Middle frontal gyrus (tissue), 1 donor: ENCODE measurements at regions not wholly inside any gene's neighbourhood (a gene's known extent, or its start where the extent isn't known, plus 50 kb on each side); places are given as distances from the start of the nearest gene placed in this dataset.

Experiments used
- DNase-seq: peaks from one replicate; pipeline ENCODE4 v3.0.0-alpha.2; 2015; ENCODE audit warnings: low spot score; ENCODE audit errors: extremely low spot score

DNA sequence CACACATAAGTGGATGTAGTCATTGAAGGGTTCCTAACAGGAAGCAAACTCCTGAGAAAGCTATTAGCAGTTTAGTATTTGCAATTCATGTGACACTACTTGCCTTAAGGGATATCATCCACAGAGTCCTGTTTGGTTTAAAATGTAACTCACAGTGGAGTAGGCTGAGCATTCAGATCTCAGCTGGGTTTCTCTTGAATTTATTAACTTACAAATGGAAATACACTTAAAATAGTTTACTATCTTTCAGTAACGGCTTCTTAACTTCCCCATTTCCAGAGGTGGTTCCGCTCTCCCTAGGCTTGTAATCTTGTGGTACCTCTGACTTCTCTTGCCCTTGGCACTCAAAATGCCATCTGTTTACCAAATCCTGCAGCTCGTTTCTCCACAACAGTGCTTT lies 660.7 kb upstream of the ADAMTS16 start:
- no peak for DNase-seq

DNA sequence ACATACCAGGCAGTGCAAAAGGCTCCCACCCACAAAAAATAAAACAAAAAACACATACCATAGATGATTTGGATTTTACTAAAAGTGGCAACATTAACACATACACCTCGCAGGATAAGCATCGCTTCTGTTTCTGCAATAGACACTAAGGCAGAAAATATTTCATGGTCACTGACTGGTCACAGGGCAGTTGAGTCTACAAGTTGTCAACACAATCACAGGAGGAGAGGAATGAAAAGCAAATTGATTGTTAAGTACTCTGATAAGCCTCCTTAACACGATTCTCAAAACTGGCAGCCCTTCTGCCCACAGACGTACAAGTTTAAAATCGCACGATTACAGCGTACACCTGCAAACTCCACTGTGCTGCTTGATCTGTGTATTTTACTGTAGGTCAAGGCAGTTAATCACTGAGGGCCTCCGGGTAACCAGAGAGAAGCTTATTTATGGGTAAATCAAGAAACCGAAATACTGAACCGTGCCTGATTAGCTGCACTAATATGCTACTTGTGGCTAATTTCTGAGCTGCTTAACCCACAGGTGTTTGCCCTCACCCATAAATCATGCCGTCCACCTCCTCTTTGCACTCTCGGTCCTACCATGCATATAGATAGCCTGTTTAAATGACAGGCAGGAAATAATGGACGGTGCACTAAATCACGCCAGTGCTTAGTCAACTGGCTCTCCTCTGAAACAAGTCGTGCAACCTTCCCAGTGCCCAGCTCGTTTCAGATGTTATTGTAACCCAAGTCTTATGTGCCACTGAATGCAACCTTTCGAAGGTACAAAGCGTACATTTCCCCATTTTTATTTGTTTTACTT lies 659.4 kb upstream of the ADAMTS16 start:
- no peak for DNase-seq

DNA sequence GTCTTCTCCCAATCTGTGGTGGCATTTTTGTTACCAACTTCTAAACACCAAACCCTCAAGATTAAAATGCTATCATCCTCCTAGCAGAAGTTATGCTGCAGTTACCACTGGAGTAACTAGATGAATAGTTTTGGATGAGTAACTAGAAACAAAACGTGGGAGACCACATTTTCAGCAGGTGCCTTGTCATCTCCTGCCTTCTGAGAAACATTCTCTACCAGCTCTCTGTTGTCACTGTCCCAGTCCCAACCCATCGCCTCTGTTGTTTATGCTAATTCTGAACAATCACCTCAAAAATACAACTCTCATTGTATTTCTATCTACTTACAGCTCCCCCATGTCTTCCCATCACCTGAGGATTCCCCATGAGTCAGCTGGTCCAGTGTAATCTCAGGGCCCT lies 652.5 kb upstream of the ADAMTS16 start:
- DNase-seq: no peak

DNA sequence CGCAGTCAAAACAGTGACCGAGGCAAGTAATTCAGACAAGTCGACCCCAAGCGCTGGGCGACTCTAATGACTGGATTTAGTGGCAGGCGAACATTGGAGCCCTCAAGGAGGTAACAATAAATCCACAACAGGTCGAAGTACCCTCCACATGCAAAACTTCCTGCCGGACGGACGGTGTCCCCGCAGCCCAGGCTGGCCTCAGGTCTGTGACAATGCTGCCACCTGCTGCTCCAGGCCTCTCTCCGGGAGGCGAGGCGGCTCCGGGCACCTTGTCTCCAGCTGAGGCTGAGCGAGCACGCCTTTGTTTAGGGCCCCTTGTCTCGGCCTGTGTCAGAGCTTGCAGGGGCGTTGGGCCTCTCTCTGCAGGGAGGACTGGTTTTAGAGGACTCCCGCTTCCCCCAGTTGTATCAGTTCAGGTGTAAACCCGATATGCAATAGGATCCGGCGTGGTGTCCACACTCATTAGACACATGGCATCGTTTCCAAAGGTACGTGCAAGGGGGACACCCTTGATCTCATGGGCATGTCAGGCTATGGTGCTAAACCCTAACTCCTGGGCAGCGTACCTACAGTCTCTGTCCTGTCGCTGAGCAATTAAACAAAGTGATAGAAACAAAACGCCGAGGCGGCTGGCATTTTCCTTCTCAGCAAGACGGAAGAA lies 628.0 kb upstream of the ADAMTS16 start:
- DNase-seq: no peak

DNA sequence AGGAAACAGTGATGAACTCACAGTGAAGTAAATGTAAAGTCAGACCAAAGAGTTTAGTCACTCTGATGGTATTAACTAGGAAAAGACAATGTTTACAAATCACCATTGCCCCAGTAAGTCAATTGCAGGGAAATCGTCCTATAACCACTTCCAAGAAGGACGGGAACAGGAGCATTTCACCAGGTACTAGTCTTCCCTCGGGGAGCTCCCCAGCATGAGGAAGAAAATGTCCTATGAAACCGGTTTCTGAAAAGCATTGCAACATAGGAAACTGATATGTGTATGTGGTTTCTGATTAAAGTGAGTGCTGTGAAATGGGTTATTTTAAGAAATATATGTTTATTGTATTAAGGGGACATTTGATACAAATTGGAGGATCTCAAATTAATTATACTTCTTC lies 626.7 kb upstream of the ADAMTS16 start:
- DNase-seq: no peak

DNA sequence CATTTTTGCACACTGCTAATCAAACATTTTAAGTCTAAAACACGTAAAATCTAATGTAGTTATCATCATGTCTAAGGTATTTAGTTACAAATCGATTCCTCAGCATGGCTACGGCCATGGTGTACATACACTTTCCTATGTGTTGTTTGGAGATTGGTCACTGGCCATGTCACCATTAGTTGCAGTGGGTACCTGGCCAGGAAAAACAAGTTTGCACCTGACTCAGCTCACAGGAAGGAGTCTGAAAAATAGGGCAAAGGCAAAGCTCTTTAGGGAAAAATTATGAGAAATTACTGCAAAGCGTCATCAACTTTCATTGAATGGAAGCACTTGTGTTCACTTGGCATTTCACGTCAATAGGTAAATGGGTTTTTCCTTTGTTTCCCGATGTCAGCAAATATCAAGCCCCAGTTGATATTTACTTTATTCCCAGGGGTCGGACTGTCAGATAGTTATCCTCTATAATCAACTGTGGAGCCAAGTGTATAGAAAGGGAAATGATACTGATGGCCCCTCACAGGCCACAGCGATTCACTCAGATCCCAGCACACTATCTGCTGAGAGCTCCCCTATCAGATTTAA lies 626.0 kb upstream of the ADAMTS16 start:
- no peak for DNase-seq

DNA sequence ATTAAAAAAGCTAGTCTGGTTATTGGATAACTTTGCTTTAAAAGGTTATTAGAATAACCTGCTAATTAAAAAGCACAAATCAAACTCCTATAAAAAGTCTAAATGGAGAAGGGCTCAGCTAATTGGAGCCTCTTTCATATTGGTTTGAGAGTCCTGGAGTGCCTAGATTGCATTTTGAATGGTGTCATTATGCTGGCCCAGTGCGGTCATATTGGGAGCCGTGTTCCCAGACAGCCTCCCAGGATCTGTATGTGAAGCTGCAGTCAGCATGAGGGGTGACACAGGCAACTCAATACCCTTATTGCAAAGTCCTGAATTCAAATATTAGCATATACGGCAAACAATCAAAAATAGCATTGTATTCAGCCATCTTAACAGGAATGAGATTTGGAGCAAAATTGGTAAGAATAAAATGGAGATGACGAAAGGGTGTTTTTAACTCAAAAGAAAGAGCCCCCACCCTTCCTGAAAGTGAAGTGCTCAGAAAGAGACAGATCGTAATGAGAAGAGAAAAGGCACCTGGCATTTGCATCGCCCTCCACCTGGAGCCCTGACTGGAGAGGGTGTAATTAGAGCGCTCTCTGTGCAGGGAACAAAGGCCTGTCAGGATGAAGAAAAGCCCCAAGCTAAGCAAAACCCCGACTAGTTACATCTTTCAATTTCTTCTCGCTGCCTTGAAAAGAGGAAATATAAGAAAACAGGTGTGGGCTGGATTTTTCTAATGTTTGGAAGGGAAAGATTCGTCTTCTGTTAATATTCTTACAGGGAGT lies 621.0 kb upstream of the ADAMTS16 start:
- DNase-seq: no peak

DNA sequence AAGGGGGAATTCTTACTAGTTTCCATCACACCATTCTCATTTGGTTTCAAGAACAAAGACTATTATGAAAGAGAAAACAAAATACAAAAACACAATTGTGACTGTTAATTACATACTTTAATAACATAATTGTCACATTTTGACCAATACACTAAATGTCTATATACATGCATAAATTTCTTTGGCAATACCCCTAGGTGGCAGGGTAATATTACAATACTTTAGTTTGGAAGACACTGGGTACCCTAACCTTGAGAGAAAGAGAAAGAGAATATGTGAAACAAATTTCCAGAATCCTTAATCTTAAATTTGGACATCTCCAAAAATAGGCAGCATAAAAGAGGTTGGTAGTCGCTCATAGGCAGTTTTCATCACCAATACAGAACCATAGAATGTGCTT lies 619.6 kb upstream of the ADAMTS16 start:
- DNase-seq: no peak

DNA sequence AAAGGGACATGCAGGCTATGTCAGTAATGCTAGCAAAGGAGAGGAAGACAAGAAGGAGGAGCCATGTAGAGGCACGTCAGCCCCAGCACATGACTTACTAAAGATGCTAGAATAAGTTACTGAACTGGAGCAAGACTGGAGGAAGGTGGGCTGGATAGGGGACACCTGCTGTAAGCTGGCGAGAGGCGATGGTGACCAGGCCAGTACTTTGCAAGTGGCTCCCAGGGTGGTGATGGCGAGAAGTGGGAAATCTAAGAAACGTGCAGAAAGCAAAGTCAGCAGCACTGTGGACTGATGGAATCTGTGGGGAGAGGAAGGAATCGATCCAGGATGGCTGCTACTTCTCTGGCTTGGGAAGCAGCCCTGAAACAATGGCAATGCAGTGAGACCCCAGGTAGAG lies 617.1 kb upstream of the ADAMTS16 start:
- DNase-seq: no peak

DNA sequence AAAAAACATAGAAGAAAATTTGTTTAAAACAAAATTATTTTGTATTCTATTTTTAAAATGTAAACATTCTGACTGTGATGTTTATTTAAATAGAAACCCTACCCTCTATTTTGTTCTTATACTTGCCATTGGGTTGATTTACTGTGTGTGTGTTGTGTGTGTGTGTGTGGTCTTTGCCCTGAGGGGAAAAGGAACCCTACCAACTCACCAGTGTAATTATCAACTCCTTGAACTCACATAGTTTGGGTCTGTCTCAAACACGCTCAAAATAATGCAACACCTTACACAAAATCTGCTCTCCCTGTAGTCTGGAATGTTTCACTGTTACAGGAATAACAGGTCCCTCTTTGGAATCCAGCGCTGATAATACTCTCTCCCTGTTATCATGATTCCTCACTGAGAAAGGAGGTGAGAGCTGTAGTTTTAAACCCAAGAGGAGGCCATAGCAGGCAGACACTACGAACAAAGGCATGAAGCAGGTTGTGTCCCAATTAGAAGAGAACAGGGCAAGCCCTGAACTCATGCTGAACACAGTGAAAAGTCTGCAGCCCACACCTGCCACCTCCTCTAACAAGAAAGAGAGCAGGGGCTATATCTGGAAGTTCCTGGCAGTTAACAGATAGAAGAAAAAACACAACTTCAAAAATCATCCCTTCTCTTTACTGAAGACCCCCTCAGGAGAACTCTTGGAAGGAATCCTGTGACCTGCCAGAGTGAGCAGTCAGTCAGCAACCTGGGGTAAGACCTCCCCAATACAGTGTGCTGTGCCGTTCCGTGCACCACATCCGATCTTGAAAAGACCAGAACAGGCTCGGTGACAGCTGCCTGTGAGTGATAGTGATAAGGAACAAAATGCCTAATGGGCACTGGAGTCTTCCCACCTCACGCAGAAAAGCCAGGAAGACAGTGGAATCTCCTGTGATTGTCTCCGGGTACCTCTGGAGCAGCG lies 608.1 kb upstream of the ADAMTS16 start:
- no peak for DNase-seq

DNA sequence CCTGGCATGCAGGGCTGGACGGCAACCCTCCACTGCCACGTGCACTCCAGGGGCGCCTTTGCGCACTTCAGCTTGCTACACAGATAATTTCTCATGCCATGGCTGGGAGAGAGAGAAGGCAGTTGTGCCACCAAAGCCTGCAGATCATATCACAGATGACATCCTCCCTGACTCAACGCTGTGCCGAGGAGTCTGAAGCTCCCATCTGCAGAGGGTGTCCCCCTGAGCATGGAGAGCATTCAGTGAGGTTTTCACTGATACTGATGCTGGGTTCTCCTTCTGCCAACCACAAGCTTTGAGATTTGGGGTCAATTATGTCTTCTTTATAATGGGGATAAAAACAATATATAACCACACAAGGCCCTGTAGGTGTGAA lies 607.4 kb upstream of the ADAMTS16 start:
- no peak for DNase-seq

DNA sequence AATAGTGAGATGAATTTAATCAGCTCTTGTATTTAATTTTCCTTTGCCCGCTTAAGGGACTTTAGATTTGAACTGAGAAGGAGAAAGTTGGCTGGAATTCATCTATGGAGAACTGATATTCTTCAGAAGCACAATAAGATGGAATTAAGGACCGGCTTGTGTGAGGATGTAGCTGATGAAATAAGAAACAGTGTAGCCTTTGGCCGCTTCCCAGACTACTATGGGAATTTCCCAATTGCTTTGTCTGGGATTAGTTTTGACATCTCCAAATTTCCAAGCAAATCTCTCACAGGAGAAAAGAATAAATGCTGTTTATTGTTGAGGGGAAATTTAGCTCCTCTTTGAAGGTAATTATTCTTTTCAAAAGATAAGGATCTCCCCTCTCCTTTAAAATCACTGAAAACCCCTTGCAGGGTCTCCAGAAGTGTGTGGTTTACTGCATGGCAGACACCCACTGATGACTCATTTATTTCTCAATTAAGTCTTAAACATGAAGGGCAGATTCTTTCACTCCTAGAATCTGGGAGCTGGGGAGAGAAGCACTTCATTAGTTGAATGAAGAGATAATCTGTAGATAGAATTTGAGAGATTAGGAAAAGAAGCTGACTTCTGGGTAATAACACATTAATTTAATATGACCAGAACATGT lies 606.5 kb upstream of the ADAMTS16 start:
- DNase-seq: no peak

DNA sequence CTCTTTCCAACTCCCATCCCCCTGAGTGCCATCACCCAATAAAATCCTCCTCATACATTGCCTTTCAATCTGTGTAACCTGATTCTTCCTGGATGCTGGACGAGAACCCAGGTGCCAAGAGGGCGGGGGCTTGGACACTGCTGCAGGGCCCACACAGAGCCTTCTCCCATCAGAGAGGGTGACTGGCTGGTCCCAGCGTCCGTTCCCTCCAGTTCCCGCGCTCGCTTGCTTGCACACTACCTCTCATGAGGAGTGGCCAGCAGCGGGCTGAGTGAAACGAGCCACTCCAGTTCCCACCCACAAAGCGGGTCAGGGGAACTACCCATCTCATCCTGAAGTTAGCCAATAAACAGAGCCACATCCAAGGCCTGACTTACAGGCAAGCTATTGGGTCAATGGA lies 602.6 kb upstream of the ADAMTS16 start:
- no peak for DNase-seq

DNA sequence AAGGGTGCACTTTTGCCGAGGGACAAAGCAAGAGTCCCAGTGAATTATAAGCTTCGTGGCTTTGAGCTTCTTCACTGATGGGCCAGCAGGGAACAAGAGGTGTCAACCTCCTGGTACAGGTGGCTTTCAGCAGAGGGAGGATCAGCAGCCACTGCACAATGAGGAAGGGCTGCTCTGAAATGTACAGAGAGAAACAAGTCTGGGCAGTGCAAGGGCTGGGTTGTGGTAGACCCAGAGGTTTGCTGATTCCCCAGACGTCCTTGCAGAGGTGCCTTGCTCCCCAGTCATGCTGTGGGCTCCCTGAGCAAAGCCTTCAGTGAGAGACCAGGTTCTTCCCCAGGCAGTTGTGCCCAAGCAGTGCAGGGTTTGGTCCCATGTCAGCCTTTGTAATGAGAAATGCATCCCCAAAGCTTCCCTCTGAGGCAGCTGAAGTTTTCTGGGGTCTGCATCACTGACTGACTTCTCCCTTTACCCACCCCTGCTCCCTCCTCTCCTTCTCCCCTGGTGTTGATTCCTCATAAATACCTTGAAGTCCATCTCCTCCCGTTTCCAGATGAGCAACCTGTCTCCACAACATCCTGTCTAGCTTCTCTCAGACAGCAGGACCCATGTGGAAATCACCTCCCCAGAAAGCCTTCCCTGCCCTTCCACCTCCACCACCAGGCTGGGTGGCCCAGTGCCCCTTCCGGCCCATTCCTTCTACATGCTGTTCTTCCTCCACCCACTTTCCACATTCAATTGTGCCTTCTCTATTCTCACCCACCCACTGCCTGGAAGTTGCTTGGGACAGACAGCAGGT lies 599.6 kb upstream of the ADAMTS16 start:
- DNase-seq: no peak

DNA sequence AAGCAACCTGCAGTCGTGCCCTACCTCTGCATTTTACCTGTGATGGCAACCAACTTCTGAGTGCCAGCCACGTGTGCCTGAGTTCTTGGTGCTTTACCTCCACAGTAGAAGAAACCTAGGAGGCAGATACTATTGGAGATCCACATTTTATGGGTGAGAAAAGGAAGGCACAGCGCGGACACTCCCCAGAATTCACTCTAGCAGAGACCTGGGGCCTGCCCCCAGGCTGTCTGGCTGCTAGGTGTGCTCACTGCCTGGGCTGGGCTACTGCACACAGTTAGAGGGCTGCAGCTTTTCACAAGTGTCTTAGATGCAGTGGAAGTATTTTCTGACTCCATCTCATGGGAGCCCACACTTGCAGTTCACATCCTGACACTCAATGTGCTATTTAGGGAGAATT lies 598.8 kb upstream of the ADAMTS16 start:
- no peak for DNase-seq

DNA sequence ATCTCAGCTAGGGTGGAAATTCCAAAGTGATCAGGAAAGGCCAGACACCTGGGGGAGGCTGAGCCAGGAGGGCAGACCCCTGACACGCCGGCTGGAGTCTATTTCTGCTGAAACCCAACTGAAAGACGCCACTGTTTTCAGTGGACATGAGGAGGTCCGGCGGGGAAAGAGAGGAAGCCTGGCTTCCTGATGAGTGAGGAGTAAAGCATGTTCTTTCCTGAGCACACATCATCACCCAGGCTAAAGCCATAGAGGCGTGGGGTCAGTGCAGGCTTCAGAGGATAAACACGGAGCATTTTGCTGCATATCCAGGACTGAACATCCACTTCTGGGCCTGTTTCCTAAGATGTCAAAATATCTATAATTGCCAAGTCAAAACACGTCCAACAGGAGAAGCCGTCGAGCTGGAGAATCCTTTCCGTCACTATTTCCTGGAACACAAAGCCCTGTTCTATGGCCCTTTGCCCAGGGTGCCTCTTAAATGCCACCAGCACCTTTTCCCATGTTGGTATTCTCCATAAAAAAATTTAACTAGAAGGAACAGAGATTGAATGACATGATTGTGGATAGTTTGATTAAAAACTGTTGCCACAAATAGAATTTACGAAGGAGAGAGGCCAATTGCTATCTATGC lies 597.9 kb upstream of the ADAMTS16 start:
- DNase-seq: no peak

DNA sequence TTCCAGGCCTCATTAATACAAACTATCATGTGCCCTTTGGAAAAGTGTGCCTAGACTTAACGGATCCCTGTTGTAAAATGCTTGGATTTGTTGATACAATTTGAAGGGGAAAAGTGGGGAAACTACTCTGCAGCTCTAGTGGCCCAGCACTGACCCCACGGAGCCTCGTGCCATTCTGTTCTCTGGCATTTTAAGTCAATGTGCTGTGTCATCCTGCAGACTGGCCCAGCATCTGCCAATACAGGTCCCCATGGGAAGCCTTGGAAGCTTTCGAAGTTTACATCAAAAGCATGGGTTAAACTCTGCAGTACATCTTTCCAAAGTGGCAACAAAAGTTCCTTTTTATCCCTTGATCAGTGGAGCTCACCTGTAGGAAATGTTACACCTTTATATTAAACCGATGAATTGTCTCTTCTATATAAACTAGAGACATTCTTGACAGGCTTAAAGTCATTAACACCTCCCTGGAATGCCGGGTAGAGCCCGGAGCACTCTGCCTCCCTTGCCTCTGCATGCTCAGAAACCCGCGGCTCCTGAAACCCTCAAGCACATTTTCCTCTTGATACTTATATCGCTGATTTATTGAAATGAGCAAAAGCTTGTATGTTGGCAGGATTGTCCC lies 596.0 kb upstream of the ADAMTS16 start:
- DNase-seq: no peak

DNA sequence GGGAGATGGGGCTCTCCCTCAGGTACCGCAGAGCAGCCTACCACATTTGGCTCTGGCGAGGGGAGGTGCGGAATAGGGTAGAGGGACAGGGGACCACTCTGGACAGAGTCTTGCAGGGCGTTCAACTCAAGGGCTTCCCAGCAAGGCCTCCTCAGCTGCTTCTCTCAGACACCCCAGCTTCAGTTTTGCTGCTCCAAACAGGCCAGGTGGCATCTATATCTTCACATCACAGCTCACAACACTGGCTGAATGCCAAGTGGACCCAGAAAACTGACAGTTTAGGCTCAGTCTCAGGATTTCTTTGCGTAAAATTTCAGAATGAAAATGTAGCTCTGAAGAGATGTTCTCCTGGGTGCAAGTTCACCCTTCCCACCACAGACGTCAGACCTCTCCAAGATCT lies 592.6 kb upstream of the ADAMTS16 start:
- DNase-seq: no peak

DNA sequence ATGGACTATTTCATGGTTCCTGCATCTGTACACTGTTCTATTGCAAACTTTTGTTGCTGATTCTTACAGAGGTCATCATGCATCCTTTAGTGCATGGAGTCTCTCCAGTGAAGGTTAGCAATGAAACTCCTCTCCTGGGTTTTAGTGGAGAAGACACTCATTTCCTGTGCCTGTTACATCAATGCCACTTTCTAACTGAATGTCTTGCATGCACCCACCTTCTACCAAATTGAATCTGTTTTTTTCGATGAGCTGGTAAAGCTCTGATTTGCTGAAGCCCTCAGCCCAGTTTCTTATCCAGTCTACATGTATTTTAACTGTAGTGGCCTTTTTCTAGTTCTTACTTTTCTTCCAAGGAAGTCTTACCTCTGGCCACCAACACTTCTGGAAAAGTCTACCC lies 591.8 kb upstream of the ADAMTS16 start:
- no peak for DNase-seq
